Spleen (tissue), 7 donors: ENCODE measurements at regions not wholly inside any gene's neighbourhood (a gene's known extent, or its start where the extent isn't known, plus 50 kb on each side); places are given as distances from the start of the nearest gene placed in this dataset.
"Not testable (repeated sequence)": the region's sequence is repeated elsewhere in the genome, so short reads cannot be mapped to it uniquely, and the experiment has no call there.

ENCODE experiments used
- POLR2AphosphoS5 ChIP-seq, 3 donors: sonication (generic); formaldehyde crosslinking; IDR thresholded peaks; one replicate each; pipeline ENCODE4 v1.5.1; 2017; ENCODE audit warnings: antibody characterized with exemption in 3 of 3
- TF ChIP-seq, protein P1 (sequence below), 11 experiments: fragments of 200-600 bp in 7 of 11; fragments of 450-650 bp in 4 of 11; sonication (generic) in 4 of 11; IDR thresholded peaks in 8 of 11; conservative IDR thresholded peaks in 3 of 11; 1 replicate in 7 of 11; 2 replicates in 4 of 11; pipeline versions ENCODE4 v1.4.0 to v1.8.0; 2016 to 2021; ENCODE audit warnings: antibody characterized with exemption in 11 of 11, inconsistent platforms in 4 of 11, mild to moderate bottlenecking in 1 of 11
- donor health status: DM: no; HTN: no; CAD: no; lungs with moderate emphysema.
- donor health status: DM: no; HTN: no; CAD: no.
- donor health status: DM: no; HTN: no; CAD: no.

DNA sequence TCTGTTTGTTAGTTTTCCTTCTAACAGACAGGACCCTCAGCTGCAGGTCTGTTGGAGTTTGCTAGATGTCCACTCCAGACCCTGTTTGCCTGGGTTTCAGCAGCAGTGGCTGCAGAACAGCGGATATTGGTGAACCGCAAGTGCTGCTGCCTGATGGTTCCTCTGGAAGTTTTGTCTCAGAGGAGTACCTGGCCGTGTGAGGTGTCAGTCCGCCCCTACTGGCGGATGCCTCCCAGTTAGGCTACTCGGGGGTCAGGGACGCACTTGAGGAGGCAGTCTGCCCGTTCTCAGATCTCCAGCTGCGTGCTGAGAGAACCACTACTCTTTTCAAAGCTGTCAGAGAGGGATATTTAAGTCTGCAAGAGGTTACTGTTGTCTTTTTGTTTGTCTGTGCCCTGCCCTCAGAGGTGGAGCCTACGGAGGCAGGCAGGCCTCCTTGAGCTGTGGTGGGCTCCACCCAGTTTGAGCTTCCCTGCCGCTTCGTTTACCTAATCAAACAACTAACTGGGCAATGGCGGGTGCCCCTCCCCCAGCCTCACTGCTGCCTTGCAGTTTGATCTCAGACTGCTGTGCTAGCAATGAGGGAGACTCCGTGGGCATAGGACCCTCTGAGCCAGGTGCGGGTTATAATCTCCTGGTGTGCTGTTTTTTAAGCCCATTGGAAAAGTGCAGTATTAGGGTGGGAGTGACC, 634.3 kb upstream of the CHD1 start:
- TF ChIP-seq, protein P1, sequence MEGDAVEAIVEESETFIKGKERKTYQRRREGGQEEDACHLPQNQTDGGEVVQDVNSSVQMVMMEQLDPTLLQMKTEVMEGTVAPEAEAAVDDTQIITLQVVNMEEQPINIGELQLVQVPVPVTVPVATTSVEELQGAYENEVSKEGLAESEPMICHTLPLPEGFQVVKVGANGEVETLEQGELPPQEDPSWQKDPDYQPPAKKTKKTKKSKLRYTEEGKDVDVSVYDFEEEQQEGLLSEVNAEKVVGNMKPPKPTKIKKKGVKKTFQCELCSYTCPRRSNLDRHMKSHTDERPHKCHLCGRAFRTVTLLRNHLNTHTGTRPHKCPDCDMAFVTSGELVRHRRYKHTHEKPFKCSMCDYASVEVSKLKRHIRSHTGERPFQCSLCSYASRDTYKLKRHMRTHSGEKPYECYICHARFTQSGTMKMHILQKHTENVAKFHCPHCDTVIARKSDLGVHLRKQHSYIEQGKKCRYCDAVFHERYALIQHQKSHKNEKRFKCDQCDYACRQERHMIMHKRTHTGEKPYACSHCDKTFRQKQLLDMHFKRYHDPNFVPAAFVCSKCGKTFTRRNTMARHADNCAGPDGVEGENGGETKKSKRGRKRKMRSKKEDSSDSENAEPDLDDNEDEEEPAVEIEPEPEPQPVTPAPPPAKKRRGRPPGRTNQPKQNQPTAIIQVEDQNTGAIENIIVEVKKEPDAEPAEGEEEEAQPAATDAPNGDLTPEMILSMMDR (IDR thresholded peaks at IDR 0.05 in 8 of 11, conservative IDR thresholded peaks at IDR 0.05 in 3 of 11): not testable (repeated sequence)
- not testable (repeated sequence) for TF ChIP-seq POLR2AphosphoS5 (IDR thresholded peaks at IDR 0.05)
